Heart left ventricle (tissue), 16 donors: ENCODE measurements at regions not wholly inside any gene's neighbourhood (a gene's known extent, or its start where the extent isn't known, plus 50 kb on each side); places are given as distances from the start of the nearest gene placed in this dataset.

Source experiments
- ATAC-seq, 4 donors: fragments of 200-7000 bp; cut with Tn5 transposase; one replicate each; pipeline ENCODE4 v1.9.1; 2020 to 2022; ENCODE audit warnings: moderate library complexity in 4 of 4, mild to moderate bottlenecking in 3 of 4, moderate number of reproducible peaks in 1 of 4
- DNase-seq, 5 donors: peaks; one replicate each; pipeline ENCODE4 v3.0.0-alpha.2; 2020
- H3K27ac ChIP-seq, 12 donors: fragments of 200-600 bp; sonication (generic) in 4 of 12; one replicate each; pipeline versions ENCODE4 v1.5.0 to v1.8.0; 2016 to 2022; ENCODE audit warnings: mild to moderate bottlenecking in 2 of 12
- H3K27me3 ChIP-seq, 9 donors: fragments of 200-600 bp; sonication (generic) in 2 of 9; one replicate each; pipeline versions ENCODE4 v1.5.1 to v1.8.0; 2016 to 2022; ENCODE audit warnings: mild to moderate bottlenecking in 3 of 9
- H3K36me3 ChIP-seq, 9 donors: fragments of 200-600 bp; sonication (generic) in 2 of 9; one replicate each; pipeline versions ENCODE4 v1.5.0 to v1.8.0; 2018 to 2022; ENCODE audit warnings: mild to moderate bottlenecking in 2 of 9
- H3K4me1 ChIP-seq, 12 donors: fragments of 200-600 bp; sonication (generic) in 4 of 12; one replicate each; pipeline versions ENCODE4 v1.5.0 to v1.8.0; 2016 to 2022; ENCODE audit warnings: mild to moderate bottlenecking in 3 of 12
- H3K4me3 ChIP-seq, 12 donors: fragments of 200-600 bp; sonication (generic) in 4 of 12; one replicate each; pipeline versions ENCODE4 v1.5.0 to v1.8.0; 2017 to 2022; ENCODE audit warnings: mild to moderate bottlenecking in 9 of 12, moderate library complexity in 4 of 12
- H3K9me3 ChIP-seq, 12 donors: fragments of 200-600 bp; sonication (generic) in 4 of 12; one replicate each; pipeline versions ENCODE4 v1.5.0 to v1.8.0; 2016 to 2022; ENCODE audit warnings: mild to moderate bottlenecking in 1 of 12
- POLR2A ChIP-seq, 2 donors: fragments of 450-650 bp; IDR thresholded peaks; one replicate each; pipeline ENCODE4 v1.6.1; 2017; ENCODE audit warnings: antibody characterized with exemption in 2 of 2, mild to moderate bottlenecking in 2 of 2, moderate library complexity in 2 of 2
- WGBS, 4 donors: extraction: QIAGEN DNeasy Blood & Tissue Kit in 2 of 4; methylation state at CpG; one replicate each; pipeline versions ENCODE4 v1.1.5 to v1.1.7; 2013 to 2018; 5-methylcytosine and 5-hydroxymethylcytosine counted together
- intact Hi-C, 10 donors: fragments of 100-400 bp; cut with DNase I; formaldehyde crosslinking; loops; one replicate each; pipeline versions ENCODE4 v1.11.1 to v1.14.2; 2022
- TF ChIP-seq, protein P1 (sequence below), 12 donors: fragments of 200-600 bp; sonication (generic) in 4 of 12; IDR thresholded peaks; one replicate each; pipeline versions ENCODE4 v1.5.0 to v1.8.0; 2018 to 2022; ENCODE audit warnings: antibody characterized with exemption in 12 of 12, mild to moderate bottlenecking in 5 of 12
- donor health status: ischemic (EF 13 %, LVEDD 7.1; RV severe dilation, severe dysfunction).
- donor health status: healthy with polysubstance abuse.
- donor health status: DM: no; HTN: yes; CAD: no.
- donor health status: DM: no; HTN: no; CAD: no.
- donor health status: ischemic (EF 25% LVEDD 6.9; RV normal size, moderate dysfunction).
- donor health status: ischemic (EF 25% LVEDD 5.7; RV mildly dilated, moderate dysfunction).
- donor health status: healthy.
- donor health status: DM: yes; HTN: yes; CAD: no.
- donor health status: ischemic (EF 35%, LVEDD 5.7; RV mildly dilated, moderate dysfunction).
- donor health status: nonischemic (EF 11% LVEDD 7.7; RV severe dilation, severe dysfunction).
- donor health status: DM: yes; HTN: yes; CAD: no.
- donor health status: PGD.
- donor health status: ischemic (EF 29% LVEDD 5.4; RV normal size, mild dysfunction).
- donor health status: nonischemic (EF 23%, LVEDD 6.1; RV moderate dilation, normal function).

DNA sequence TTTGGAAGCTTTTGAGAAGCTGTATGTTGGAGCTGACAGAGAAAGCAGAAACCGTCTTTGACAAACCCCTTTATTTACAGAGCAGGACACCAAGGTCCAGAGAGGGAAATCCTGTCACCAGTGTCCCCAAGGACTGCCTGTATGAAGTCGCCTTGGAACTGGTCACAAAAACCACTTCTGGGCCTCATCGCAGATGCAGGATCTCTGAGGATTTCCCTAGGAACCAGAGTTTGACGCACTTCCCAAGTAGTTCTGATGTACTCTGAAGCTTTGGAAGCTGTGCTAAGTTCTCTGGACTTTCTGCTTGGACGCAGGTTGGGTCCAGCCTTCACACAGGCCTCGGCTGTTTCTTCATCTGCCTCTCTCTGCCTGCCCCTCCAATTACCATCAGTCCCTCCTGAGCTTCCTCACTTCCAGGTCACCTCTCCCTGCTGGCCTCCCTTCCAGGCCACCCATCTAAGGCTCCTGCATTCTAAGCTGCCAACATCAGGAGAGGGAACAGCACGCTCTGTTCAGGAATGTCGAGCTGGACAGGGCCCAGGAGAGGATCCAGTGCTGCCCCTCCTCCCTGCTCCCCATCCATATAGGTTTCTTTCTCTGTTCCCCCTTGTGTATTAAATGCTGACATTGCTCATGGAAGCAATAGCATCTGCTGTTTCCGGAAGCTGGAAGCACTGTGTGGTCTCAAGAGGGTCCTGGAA lies 270.8 kb downstream of the OPA1 start:
- Histone ChIP-seq H3K9me3 (no peaks in the 10 kb centered on the region), H3K36me3 (no peaks in the 10 kb centered on the region), H3K4me1 (peaks cover 0 to 46% (median 25%) of the 10 kb centered on the region in 12 donors), H3K4me3 (no peak overlapping the region), H3K27ac (peak overlapping the region in 10 of 12 donors; percentile 3 to 71 (median 52)), H3K27me3 (peaks cover 0 to under 1% (median 0%) of the 10 kb centered on the region in 9 donors)
- no peak for TF ChIP-seq POLR2A (IDR thresholded peaks at IDR 0.05)
- TF ChIP-seq, protein P1, sequence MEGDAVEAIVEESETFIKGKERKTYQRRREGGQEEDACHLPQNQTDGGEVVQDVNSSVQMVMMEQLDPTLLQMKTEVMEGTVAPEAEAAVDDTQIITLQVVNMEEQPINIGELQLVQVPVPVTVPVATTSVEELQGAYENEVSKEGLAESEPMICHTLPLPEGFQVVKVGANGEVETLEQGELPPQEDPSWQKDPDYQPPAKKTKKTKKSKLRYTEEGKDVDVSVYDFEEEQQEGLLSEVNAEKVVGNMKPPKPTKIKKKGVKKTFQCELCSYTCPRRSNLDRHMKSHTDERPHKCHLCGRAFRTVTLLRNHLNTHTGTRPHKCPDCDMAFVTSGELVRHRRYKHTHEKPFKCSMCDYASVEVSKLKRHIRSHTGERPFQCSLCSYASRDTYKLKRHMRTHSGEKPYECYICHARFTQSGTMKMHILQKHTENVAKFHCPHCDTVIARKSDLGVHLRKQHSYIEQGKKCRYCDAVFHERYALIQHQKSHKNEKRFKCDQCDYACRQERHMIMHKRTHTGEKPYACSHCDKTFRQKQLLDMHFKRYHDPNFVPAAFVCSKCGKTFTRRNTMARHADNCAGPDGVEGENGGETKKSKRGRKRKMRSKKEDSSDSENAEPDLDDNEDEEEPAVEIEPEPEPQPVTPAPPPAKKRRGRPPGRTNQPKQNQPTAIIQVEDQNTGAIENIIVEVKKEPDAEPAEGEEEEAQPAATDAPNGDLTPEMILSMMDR (IDR thresholded peaks at IDR 0.05), result no peak
- intact Hi-C loops, result loop anchor here in 3 of 10 donors (5.0 to 10.0 kb wide), 4 partner anchors 57 to 271 kb away; partner anchors contain the start of gene HES1 (in 1 of the 3)
- WGBS, 4 donors, result 43 to 54% (median 46%) methylated on average over 9 of the region's 9 CpGs
- ATAC-seq (peak; percentile 85 to 92 (median 88)), DNase-seq (peak in 4 of 5 donors; percentile 50 to 67 (median 64))

GRCh38 chr3:193865339-193865738 lies 270.6 kb upstream of the HES1 start:
- Histone ChIP-seq H3K4me3 (no peak overlapping the region), H3K27me3 (peaks cover 0 to 14% (median 7%) of the 10 kb centered on the region in 9 donors), H3K4me1 (peaks cover 0 to 46% (median 29%) of the 10 kb centered on the region in 12 donors), H3K9me3 (no peaks in the 10 kb centered on the region), H3K36me3 (no peaks in the 10 kb centered on the region), H3K27ac (no peak overlapping the region)
- DNase-seq, result no peak
- WGBS, 4 donors, result 93 to 98% (median 97%) methylated on average over 1 of the region's 1 CpG
- TF ChIP-seq POLR2A (IDR thresholded peaks at IDR 0.05), result no peak
- TF ChIP-seq, protein P1 (IDR thresholded peaks at IDR 0.05), result no peak
- no peak for ATAC-seq
- intact Hi-C loops, result loop anchor here in 1 of 10 donors (10.0 kb wide), 1 partner anchor 269 kb away; the partner anchor contains the start of gene HES1

GRCh38 chr3:193865896-193866480 lies 270.0 kb upstream of the HES1 start:
- peaks cover 0 to 41% (median 28%) of the 10 kb centered on the region in 12 donors for H3K4me1 ChIP-seq
- H3K36me3 ChIP-seq, result no peaks in the 10 kb centered on the region
- WGBS, 4 donors, result 68 to 82% (median 71%) methylated on average over 4 of the region's 4 CpGs

More at GRCh38 chr3:193865896-193866480, 270.0 kb upstream of the HES1 start:
- intact Hi-C loops, result loop anchor here in 1 of 10 donors (10.0 kb wide), 1 partner anchor 269 kb away; the partner anchor contains the start of gene HES1
- peaks cover 0 to 18% (median 7%) of the 10 kb centered on the region in 9 donors for H3K27me3 ChIP-seq
- H3K27ac ChIP-seq, result no peak overlapping the region
- no peak for TF ChIP-seq POLR2A (IDR thresholded peaks at IDR 0.05)
- TF ChIP-seq, protein P1 (IDR thresholded peaks at IDR 0.05), result no peak
- H3K9me3 ChIP-seq, result no peaks in the 10 kb centered on the region
- H3K4me3 ChIP-seq, result no peak overlapping the region
- no peak for DNase-seq
- ATAC-seq, result no peak
